T-helper 1 cell (primary cell): ENCODE measurements at regions not wholly inside any gene's neighbourhood (a gene's known extent, or its start where the extent isn't known, plus 50 kb on each side); places are given as distances from the start of the nearest gene placed in this dataset.

Experiments
- DNase-seq, 5 donors: peaks; one replicate each; pipeline ENCODE4 v3.0.0-alpha.2; 2012 to 2020

DNA sequence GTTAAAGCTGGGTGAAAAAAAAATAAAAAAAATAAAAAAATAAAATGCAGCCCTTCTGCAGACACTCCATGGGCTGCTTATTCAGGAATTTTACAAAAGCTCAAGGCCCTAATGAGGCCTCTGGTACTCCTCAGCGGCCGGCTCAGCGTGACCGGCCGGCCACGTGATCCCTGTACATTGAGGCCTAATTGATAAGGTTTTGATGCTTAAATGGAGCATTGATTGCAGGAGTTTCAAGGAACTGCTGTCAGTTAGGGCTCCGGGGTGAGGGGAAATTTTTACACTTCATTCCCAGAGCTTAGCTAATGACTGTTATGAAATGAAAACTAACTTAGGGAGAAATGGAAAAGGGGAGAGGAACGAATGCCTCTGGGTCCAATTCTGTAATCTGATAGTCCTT lies 368.8 kb upstream of the KIRREL3 start:
- DNase-seq: no peak

DNA sequence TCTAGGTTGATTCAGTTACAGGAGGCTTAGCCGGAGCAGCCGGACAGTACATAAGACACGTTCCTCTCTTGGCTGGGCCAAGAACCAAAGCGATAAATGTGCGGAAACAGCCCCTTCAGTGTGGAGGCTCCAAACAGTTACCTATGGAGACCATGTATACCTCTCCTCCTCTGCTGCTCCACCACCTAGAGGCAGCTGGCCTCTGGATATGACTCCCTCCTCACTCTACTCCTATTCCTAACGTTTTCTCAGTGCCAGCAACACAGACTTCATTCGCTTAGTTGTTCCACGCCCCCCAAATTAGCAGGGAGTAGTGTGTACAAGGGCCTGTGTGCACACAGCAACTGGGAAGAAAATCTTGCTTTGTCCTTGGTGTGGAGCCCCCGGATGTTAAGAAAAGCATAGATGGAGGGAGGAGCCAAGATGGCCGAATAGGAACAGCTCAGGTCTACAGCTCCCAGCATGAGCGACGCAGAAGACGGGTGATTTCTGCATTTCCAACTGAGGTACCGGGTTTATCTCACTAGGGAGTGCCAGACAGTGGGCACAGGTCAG lies 362.3 kb upstream of the KIRREL3 start:
- DNase-seq: no peak

DNA sequence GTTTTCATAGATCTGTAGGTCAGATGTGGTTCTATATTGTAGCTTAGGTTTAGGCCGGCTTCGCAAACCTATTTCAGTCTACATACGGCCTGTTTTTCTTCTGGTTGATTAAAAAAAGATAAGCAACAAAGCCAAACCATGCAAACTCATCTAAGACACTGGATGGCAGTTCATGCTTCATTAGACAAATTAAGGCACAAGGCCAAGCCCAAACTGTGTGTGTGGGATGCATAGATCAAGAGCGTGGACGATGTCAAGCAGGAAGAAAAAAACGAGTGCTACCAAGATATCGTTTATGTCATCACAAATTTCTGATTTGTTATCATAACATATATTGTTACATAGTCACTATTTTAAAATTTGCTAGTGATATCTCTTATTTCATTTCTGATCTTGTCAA lies 357.6 kb upstream of the KIRREL3 start:
- DNase-seq: no peak

DNA sequence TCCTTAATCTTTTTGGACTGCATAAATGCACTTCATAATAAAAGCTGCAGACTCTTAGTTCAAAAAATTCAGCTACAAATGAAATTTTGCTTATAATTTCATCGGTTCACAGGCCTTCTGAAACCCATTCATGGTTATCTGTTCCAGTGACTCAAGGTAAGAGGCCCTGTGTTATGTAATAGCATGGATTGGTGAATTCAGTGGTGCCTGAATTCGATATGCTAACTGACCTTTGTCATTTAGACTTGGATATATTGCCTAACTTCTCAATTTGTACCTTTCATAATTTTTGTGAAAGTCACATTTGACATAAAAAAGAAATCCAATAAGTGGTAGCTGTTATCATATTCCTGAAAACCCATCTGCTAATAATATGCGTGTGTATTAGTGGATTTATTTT lies 349.9 kb upstream of the KIRREL3 start:
- DNase-seq: no peak

DNA sequence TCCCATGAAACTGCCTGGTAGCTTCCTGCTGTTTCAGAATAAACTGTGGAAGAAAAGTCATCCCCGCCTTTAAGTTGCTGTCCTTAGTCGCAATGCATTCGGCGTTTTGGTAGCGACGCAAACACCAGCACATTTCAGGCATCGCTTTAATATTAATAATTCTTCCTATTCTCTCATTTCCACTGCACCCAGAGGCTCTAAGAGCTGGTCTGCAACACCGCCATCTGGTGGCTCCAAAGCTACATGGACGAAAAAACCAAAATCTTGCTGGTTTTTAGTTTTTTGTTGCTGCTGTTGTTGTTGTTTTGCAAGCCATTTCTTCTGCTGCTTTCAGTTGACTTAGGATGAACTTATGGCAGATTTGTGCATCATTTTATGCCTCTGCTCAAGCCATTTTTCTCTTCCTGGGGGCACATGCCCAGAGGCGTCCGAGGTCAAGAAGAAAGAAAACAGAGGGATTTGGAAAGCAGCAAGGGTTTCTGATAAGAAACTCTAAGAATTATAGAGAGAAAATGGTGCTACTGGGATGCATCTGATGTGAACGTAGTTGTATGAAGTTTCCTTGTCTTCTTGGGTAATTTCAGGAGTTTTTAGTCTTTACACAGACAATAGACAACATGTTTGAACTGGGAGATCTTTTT lies 345.4 kb upstream of the KIRREL3 start:
- DNase-seq: no peak

DNA sequence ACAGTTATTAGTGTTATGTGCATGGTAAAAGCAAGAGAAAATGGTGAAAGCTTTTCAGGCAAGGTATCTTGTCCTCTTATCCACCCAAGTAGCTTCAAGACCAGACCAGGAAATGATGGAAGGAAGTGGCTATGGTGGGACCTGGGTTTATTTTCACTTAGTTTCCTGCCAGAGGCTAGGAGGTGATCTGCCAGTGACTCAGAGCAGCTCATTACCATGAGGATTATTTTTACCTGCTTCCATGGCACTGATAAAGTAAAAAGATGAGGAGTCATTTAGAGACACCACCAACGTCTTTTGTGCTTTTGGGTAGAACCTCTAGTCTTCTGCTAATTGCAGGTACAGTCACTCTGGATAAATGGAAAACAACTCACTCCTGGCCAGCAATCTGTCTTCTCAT lies 339.9 kb upstream of the KIRREL3 start:
- DNase-seq: no peak

DNA sequence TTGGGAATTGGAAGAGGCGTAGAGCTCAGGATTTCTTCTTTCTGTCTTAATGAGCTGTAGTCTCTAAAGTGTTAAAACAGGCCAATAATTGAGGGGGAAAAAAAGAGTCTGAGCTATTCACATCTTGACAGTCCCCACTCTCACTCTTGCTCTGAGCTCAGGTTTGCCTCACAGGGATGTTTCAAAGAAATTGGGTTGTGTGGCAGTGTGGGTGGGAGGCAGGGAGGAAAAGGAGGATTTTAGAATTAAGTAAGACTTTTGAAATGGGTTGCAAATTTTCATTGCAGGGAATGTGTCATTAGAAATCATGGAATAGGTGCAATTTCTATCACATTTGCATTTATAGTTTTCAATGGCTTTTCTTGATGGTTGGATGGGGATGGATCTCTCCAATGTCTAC lies 338.8 kb upstream of the KIRREL3 start:
- DNase-seq: no peak

DNA sequence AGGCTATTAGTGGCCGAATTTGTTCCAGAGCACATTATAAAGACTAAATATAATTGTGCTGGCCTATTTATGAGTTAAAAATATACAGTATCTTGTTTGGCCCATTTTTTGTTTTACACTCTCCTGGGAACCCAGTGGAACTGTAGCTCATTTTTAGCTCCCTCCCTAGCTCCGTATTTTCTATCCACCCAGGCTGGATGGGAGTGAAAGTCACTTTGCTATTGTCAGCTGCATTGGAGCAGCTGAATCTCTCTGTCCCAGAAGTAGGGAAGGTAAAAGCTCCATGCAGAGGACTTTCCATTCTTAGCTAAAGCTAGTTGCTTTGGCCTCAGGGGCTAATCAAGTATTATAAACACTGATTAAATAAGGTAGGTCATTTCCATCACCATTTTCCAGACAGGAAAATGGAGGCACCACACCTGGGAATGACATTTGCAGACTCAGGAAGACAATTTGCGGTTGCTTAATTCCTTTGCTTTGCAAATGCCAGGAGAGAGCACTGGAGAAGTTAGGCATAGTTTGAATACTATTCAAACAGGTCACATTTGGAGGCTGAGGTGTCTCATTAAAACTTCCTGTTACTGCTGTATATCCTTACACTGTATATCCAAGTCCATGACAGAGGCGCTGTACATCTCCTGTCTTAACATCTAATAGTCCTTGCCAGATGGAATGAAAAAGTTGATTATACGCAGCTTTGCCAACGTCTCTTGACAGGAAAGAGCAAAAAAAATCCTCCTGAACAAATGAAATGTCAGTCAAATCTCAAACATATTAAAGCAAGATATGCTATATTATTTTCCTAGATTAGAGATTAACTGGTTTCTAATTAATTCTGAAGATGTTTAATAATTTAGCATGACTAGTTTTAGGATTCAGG lies 338.1 kb upstream of the KIRREL3 start:
- no peak for DNase-seq

DNA sequence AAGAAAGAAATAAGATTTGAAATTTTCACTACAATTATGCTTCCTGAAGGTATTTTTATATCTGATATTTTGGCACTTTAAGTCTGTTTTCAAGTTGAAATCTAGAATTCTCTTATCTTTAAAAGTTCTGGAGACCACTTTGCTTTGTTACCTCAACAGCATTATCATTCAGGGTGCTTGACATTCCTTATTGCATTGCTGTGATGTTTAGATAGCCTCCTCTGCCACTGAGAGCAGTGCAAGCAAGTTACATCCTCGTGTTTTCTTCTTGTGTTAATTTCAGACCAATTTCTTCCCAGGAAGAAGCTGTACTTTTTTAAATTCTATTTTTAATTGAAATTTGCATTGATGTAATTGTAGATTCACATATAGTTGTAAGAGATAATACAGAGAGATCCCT lies 333.9 kb upstream of the KIRREL3 start:
- DNase-seq: no peak

DNA sequence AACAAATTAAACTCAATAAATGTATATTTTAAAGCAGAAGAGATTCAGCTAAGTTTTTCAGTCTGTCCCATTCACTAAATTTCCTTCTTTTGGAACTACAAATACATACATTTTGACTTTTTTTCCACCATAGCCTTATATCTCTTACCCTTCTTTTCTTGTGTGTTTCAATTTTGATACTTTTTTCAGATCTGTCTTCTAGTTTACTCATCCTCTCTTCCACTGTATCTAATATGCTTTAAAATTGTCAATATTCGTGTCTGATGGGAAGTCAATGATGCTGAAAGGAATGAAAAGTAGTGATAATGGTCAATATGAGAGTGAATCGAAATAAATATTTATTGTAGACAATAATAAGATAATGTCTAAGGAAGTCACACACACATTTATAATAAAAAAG lies 332.3 kb upstream of the KIRREL3 start:
- no peak for DNase-seq

DNA sequence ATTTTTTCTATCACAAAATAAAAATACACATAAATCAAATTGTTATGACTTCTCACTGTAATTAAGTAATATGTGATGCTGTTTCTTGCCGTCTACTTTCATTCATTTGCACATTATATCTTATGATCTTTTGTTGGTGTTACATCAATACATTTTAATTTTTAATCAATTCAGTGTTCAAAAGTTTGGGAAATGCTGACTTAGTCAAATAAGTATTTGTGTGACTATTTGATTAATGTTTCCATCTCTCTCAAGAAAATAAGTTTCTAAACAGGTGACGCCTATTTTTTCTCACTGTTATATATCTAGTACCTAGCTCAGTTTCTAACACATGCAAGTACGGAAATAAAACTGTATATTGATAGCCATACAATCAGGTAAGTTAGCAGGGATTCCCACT lies 329.5 kb upstream of the KIRREL3 start:
- DNase-seq: no peak

DNA sequence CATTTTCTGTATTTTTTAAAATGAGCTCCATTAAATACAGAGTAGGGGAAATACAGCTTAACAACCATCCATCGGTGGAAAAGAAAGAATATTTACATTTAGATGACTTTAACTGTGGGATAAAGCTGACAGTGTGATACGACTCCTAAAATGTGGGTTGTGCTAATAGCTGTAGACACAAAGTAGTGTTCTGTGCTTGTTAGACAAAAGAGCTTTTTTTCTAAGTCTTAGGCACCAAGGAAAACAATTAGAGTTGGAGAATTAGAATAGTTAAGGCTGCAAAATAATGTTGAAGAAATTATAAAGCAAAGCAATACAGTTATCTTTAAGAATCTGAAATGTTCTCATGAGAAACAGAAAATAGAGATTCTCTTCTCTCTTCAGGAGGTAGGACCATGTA lies 307.7 kb upstream of the KIRREL3 start:
- DNase-seq: no peak

DNA sequence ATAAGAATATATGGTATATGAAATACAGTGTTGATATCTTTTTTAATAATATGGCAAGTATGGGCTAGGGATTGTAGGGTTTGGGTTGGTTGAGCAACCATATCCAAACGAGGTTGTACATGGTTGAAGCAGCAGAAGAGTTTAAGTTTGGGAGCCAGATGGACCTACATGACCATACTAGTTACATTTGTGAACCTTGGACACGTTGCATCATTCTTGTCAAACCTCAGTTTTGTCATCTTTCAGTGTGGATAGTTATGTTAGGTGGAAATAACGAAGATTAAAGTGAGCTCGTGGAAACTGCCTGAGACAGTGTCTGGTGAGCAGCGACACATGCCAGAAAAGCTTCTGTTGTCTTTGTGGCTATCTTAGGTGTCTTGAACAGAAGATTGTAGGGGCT lies 307.1 kb upstream of the KIRREL3 start:
- DNase-seq: no peak

DNA sequence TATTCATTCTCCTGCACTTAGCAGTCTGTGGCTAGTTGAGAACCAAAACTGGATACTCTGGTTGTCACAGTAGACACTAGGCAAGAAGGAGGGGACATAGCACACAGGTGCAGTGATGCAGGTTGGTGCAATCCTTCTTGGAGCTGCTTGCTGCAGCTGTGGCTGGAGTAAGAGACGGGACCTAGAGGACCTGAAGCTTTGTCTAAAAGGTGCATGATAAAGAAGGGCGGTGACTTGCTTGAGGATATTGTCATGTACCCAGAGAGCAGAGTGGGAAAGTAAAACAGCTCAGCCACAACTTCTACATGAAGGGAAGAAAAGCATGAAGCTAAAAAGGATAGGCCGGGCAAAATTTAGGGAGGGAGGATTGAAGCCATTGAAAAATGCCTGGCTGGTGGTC lies 304.1 kb upstream of the KIRREL3 start:
- no peak for DNase-seq

DNA sequence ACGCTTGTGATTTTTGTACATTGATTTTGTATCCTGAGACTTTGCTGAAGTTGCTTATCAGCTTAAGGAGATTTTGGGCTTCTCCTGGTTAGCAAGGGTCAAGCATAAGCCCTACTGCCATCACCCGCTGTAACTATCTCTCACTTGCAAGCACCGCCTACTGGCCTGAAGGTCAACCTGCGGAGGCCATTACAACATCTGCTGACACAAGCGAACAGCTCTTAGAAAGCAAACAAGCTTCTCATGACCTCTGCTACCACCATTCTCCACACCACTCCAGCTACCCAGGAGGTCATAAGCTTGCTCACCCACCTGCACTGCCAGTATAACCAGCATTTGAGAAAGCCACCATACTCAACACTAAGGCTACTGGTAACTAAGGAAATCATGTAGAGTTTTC lies 288.4 kb upstream of the KIRREL3 start:
- no peak for DNase-seq

DNA sequence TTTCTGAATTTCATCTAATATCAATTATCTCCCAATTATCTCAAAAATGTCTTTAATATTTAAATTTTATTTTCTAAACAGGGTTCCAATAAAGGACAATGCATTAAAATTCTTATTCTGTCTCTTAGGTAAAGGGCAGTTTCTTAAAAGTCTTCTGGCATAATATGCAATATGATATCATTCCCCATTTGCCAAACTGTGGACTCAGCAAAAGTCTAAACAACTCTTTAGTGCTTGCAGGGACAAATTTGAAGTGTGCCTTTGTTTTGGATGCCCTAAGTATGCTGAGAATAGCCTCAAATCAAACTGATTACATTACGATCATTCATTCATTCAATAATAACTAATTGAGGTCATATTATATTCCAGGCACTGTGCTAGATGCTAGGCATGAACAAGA lies 281.0 kb upstream of the KIRREL3 start:
- DNase-seq: no peak

DNA sequence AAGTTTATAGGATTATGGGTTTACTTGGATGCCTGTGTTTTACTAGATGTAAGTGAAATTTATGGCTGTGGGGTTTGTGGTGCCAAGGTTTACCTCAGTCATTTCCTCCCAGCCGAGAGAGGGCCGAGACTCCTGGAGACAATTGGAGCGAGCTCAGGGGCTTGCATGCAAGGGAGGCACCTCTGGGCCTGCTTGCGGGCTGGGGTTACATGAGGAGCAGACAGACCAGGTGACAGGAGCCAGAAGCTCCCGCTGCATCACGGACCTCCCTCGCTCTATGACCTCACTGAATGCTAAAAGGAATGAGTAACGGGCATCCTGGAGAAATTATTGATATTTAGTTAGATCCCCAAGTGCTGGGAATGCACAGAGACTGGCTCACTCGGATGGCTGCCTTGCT lies 275.2 kb upstream of the KIRREL3 start:
- no peak for DNase-seq

DNA sequence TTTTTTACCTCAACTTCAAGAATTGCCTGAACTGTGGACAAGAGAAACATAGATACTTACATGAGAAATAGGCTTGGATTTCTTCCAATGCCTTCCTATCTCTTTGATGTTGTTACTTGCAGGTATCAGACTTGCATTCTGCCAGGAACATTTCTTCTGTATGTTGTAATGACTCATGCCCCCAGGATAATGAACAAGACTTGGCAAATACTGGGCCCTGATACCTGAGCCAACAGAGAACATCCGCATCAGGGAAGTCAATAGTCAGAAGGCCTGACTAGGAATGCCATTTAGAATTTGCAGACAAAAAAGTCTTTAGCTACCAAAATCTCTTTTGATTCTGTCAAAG lies 273.7 kb upstream of the KIRREL3 start:
- no peak for DNase-seq

DNA sequence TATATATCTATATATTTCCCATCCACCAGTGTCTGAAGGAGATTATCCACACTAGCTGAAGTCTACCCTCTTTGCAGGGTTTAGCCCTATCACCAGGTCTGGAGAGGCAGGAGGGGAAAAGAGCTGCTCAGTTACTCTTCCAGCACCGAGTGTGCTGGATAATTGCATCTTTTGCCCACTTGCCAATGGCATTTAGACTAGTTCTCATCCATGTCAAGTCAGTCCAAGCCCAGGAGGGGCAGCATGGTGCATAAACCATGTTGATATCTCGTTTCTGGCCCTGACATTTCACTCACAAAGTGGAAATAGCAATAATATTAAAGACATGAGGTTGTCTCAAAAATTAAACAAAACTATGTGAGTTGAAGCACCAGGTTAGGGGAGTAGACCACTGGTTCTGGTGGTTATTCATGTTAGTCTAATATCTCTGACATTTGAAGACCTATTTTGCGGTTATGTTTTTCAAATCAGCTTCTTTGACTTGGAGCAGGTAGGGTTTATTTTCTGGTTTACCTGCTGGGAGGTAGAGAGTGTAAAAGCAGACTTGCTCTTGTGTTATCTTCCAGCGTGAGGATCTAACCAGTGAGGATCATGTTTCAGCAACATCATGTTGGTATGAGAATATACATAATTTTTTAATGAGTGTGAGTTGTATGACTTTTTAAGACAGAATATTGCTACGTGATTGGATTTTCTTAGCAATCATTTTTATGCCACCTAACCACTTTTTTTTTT lies 273.2 kb upstream of the KIRREL3 start:
- DNase-seq: no peak

DNA sequence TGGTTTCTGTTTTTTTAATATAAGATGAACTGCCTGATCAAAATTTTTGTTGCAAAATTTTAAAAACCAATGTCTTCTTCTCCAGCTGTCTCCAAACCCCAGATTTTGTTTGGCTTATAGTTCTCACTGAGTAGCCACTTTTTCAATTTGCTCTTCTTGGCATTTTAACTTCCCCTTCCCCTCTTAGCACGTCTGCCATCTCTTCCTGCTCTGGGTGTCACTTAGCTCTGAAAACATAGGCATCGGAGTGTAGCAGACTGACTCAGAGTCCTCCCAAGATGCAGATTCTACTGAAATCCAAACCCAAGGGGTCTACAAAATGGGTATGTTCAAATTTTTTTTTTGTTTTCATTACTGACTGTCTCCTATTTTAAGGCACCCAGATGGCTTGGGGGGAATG lies 270.3 kb upstream of the KIRREL3 start:
- no peak for DNase-seq

DNA sequence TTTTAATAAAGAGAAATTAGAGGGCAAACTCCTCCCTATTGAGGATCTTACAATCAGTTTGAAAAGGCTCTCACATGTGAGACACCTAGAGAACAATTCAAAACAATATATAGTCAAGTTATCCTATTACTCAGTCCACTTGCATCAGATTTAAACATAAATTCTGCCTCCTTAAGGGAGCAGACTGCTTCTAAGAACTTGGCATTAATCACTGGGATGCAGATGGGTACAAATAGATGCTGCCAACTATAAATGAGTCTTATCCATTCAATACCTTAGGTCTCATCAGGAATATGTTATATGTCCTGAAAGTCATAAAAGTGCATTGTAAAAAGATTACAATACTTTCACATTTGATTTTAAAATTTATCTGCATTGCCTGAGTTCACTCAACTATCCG lies 269.3 kb upstream of the KIRREL3 start:
- DNase-seq: no peak

DNA sequence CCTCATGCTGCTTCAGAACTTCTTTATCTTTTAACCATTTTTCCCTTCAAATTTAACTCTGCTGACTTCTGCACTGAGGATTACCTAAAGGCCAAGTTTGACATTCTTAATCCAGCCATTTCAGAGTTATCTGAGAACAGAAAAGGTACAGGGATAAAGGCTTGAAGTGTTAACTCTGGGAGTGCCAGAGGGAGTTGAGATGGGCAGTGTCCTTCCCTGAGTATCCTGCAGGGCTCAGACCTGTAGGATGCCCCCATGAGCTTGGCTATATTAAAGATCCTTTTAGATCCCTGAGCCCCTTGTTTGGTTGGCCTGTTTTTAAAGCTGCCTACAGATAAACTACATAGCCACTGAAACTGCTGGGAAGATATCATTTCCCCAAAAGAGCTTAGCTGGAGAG lies 268.4 kb upstream of the KIRREL3 start:
- DNase-seq: no peak

DNA sequence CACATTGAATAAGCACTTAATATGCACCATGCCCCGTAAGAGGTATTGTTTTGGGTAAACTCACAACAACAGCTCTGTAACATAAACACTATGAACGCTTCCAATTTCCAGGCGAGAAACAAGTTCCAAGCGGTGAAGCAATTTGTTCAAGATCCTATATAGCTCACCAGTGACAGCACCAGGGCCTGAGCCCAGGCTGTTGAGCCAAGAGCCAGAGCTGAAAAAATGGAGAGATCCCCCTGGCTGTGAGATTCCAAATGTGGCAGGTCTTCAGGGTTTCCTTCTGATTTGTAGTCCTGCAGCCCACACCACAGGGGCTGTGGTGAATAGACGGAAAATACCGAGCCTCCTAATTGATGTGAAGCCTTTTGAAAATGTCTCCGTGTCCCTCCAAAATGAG lies 268.0 kb upstream of the KIRREL3 start:
- no peak for DNase-seq

DNA sequence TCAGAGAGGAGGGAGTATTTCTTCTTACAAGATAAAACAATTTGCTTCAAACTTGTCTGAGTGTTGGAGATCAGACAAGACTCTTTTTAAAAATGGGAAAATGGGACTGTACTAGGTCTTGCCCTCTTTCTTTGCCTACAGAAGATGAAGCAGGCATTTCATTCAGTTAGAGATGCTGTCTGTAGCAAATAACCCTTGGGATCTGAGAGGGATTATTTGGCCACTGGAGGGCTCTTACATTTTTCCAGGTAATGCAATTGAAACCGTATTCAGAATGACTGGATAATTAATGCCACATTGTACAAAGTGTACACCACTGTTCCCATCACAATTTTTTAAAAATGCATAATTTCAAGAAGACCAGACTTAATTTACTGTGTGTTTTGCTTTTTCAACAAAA lies 258.5 kb upstream of the KIRREL3 start:
- no peak for DNase-seq
